Mesothelial cell of epicardium (in vitro differentiated cells): ENCODE measurements at regions not wholly inside any gene's neighbourhood (a gene's known extent, or its start where the extent isn't known, plus 50 kb on each side); places are given as distances from the start of the nearest gene placed in this dataset.
A peak's percentile ranks its signal among the peaks of the same experiment; 100 is the strongest.

ENCODE experiments used
- DNase-seq, 2 experiments: peaks; one replicate each; pipeline ENCODE4 v3.0.0; 2021; ENCODE audit warnings: low spot score in 2 of 2; ENCODE audit not compliant: unreplicated experiment in 2 of 2
- H3K27ac Mint-ChIP-seq: 2 replicates; pipeline ENCODE4 v1.8.0; 2021; ENCODE audit warnings: mixed read lengths
- H3K27me3 Mint-ChIP-seq: 2 replicates; pipeline ENCODE4 v1.8.0; 2021; ENCODE audit warnings: low read depth, mixed read lengths
- H3K36me3 Mint-ChIP-seq: 2 replicates; pipeline ENCODE4 v1.8.0; 2021; ENCODE audit warnings: mixed read lengths
- H3K4me1 Mint-ChIP-seq: 2 replicates; pipeline ENCODE4 v1.8.0; 2021; ENCODE audit warnings: mixed read lengths
- H3K4me3 Mint-ChIP-seq: 2 replicates; pipeline ENCODE4 v1.8.0; 2021; ENCODE audit warnings: mild to moderate bottlenecking, moderate library complexity, mixed read lengths
- H3K9me3 Mint-ChIP-seq: 2 replicates; pipeline ENCODE4 v1.8.0; 2021; ENCODE audit warnings: mixed read lengths
- TF ChIP-seq, protein P1 (sequence below): fragments of 200-600 bp; sonication (generic); IDR thresholded peaks from one replicate; pipeline ENCODE4 v1.5.0; 2021; ENCODE audit warnings: antibody characterized with exemption; ENCODE audit not compliant: unreplicated experiment

DNA sequence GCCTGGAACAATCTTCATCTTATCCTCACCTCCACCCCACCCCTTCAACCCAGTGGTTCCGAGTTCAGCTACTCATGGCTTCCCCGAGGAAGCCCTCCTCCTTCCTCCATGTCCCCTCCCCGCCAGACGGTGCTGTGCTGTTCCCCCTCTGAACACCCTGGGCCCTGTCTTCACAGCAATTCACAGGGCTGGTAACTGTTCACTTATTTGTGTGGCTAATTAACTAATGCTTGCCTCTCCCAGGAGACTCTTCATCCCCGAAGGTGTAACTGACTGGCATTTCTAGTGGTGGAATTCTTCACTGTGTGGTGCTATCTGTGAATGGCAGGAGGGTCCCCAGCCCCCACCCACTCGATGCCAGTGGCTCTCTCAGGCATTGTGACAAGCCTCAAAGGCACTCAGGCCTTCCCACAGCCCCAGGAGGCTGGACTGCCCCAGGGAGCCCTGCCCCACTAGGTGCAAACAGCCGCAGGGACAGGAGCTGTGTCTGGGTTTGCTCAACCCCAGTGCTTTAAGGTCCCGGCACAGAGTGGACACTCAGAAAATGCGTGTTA, 133.7 kb upstream of the ID2 start:
- H3K27ac Mint-ChIP-seq: peak overlapping the region; percentile 44
- peaks cover 21% of the 10 kb centered on the region for H3K4me1 Mint-ChIP-seq
- DNase-seq: no peak
- no peak overlapping the region for H3K4me3 Mint-ChIP-seq
- no peaks in the 10 kb centered on the region for H3K27me3 Mint-ChIP-seq
- TF ChIP-seq, protein P1, sequence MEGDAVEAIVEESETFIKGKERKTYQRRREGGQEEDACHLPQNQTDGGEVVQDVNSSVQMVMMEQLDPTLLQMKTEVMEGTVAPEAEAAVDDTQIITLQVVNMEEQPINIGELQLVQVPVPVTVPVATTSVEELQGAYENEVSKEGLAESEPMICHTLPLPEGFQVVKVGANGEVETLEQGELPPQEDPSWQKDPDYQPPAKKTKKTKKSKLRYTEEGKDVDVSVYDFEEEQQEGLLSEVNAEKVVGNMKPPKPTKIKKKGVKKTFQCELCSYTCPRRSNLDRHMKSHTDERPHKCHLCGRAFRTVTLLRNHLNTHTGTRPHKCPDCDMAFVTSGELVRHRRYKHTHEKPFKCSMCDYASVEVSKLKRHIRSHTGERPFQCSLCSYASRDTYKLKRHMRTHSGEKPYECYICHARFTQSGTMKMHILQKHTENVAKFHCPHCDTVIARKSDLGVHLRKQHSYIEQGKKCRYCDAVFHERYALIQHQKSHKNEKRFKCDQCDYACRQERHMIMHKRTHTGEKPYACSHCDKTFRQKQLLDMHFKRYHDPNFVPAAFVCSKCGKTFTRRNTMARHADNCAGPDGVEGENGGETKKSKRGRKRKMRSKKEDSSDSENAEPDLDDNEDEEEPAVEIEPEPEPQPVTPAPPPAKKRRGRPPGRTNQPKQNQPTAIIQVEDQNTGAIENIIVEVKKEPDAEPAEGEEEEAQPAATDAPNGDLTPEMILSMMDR: no peak
- no peaks in the 10 kb centered on the region for H3K9me3 Mint-ChIP-seq
- H3K36me3 Mint-ChIP-seq: no peaks in the 10 kb centered on the region

DNA sequence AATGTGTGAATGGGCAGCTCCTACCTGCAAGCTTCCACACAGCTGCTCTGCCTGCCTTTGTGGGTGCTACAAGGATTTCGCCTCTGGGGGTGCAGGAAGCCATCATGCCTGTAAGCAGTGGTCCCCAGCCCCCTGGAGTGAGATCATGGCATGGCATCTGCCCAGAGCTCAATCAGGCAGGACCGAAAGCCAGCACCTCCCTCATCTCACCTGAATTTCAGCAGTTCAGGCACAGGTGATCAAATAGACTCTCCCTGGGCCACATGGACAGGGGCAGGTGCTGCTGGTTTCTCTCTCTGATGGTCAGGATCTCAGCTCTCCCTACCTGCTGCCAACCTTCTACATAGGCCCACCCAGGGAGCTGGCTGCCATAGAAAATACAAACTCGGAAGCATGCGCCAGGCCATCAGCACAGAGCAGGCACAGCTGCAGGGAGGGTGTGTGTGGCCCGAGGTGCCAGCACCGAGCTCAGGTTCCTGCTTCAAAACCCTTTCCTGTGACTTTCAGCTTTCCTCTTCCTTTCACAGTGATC, 133.2 kb upstream of the ID2 start:
- no peaks in the 10 kb centered on the region for H3K9me3 Mint-ChIP-seq
- TF ChIP-seq, protein P1: no peak
- no peak overlapping the region for H3K4me3 Mint-ChIP-seq
- DNase-seq: peak in 1 of 2 experiments; percentile 7
- no peaks in the 10 kb centered on the region for H3K27me3 Mint-ChIP-seq
- H3K36me3 Mint-ChIP-seq: no peaks in the 10 kb centered on the region
- peaks cover 19% of the 10 kb centered on the region for H3K4me1 Mint-ChIP-seq
- H3K27ac Mint-ChIP-seq: no peak overlapping the region

DNA sequence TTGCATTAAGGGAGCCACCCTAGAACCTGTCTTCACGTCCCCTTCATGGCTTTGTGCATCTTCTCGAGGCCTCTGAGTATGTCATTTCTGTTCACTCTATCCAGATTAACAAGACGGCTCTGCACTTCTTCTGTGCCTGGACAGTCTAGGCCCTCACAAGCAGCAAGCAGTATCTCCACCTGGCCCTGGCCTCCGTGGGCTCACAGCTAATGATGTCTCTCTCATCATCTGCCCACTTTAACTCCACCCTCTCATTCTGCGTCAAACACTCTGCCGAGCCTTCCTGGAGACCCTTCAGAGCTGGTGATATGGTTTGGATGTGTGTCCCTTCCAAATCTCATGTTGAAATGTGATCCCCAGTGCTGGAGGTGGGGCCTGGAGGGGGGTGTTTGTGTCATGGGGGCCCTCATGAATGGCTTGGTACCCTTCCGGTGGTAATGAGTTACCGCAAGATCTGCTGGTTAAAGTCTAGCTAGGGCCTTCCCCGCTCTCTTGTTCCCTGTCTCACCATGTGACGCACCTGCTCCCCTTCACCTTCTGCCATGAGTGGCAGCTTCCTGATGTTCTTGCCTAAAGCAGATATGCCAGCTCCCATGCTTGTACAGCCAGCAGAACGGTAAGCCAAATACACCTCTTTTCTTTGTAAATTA, 132.5 kb upstream of the ID2 start:
- no peaks in the 10 kb centered on the region for H3K27me3 Mint-ChIP-seq
- peaks cover 17% of the 10 kb centered on the region for H3K4me1 Mint-ChIP-seq
- no peak overlapping the region for H3K4me3 Mint-ChIP-seq
- H3K9me3 Mint-ChIP-seq: no peaks in the 10 kb centered on the region
- no peak overlapping the region for H3K27ac Mint-ChIP-seq
- TF ChIP-seq, protein P1: no peak
- DNase-seq: peak in 1 of 2 experiments; percentile 6
- H3K36me3 Mint-ChIP-seq: no peaks in the 10 kb centered on the region

DNA sequence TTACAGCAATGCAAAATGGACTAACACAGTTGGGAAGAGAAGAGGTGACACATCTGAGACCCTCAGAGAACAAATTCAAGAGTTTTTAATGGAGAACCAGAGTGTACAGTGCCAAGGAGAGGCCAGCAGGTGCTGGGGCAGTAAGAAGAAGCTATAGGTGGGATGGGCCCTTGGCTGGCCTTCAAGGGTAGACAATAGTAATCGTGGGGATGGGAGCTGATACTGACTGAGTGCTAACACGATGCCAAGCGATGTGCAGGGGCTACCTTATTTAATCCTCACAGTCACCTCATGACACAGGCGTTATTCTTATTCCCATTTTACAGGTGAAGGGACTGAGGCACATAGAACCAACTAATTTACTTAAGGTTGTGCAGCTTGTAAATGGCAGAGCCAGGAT, 131.9 kb upstream of the ID2 start:
- no peak overlapping the region for H3K27ac Mint-ChIP-seq
- DNase-seq: peak in 1 of 2 experiments; percentile 0
- TF ChIP-seq, protein P1: no peak
- no peak overlapping the region for H3K4me3 Mint-ChIP-seq
- H3K9me3 Mint-ChIP-seq: peaks cover under 1% of the 10 kb centered on the region
- no peaks in the 10 kb centered on the region for H3K27me3 Mint-ChIP-seq
- H3K4me1 Mint-ChIP-seq: peaks cover 15% of the 10 kb centered on the region
- H3K36me3 Mint-ChIP-seq: no peaks in the 10 kb centered on the region

DNA sequence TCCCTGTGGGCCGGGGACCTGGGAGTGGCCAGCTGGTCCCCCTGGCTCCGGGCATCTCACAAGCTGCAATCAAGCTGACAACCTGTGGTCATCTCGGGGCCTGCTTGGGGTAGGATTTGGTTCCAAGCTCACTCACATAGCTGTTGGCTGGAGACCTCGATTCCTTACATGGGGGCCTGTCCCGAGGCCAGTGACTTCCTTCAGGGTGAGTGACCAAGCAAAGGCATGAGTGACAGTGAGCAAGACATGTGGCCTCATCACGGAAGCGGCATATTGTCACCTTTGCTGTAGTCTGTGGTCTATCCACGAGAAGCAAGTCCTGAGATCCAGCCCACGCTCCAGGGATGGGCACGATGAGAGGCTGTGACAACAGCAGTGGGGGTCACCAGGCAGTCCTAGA, 131.4 kb upstream of the ID2 start:
- H3K4me3 Mint-ChIP-seq: no peak overlapping the region
- peak in 1 of 2 experiments; percentile 10 for DNase-seq
- H3K27me3 Mint-ChIP-seq: no peaks in the 10 kb centered on the region
- H3K4me1 Mint-ChIP-seq: peaks cover 13% of the 10 kb centered on the region
- H3K9me3 Mint-ChIP-seq: peaks cover 5% of the 10 kb centered on the region
- TF ChIP-seq, protein P1: no peak
- H3K36me3 Mint-ChIP-seq: peaks cover 3% of the 10 kb centered on the region
- H3K27ac Mint-ChIP-seq: no peak overlapping the region
